ENCODE measurements at regions not wholly inside any gene's neighbourhood (a gene's known extent, or its start where the extent isn't known, plus 50 kb on each side); places are given as distances from the start of the nearest gene placed in this dataset.

GRCh38 chr9:21549251-21549765 is 67.2 kb upstream of the IFNE start:
- no peak for DNase-seq
- no peaks in the 10 kb centered on the region for H3K36me3 Mint-ChIP-seq (ENCODE audit: unreplicated experiment)
- no peaks in the 10 kb centered on the region for H3K4me1 Mint-ChIP-seq (ENCODE audit: low read depth, unreplicated experiment)
- H3K27me3 Mint-ChIP-seq (ENCODE audit: unreplicated experiment) = no peaks in the 10 kb centered on the region
- H3K9me3 Mint-ChIP-seq (ENCODE audit: unreplicated experiment) = no peaks in the 10 kb centered on the region
- H3K27ac Mint-ChIP-seq (ENCODE audit: unreplicated experiment) = no peak overlapping the region
- H3K4me3 Mint-ChIP-seq (ENCODE audit: unreplicated experiment) = no peak overlapping the region
- no peak for TF ChIP-seq CTCF (IDR thresholded peaks at IDR 0.05; ENCODE audit: partially characterized antibody, unreplicated experiment)

GRCh38 chr9:21549890-21550289 is 67.8 kb upstream of the IFNE start:
- no peaks in the 10 kb centered on the region for H3K27me3 Mint-ChIP-seq (ENCODE audit: unreplicated experiment)
- no peaks in the 10 kb centered on the region for H3K4me1 Mint-ChIP-seq (ENCODE audit: low read depth, unreplicated experiment)
- DNase-seq = no peak
- no peak overlapping the region for H3K4me3 Mint-ChIP-seq (ENCODE audit: unreplicated experiment)
- no peak overlapping the region for H3K27ac Mint-ChIP-seq (ENCODE audit: unreplicated experiment)
- no peaks in the 10 kb centered on the region for H3K36me3 Mint-ChIP-seq (ENCODE audit: unreplicated experiment)
- no peaks in the 10 kb centered on the region for H3K9me3 Mint-ChIP-seq (ENCODE audit: unreplicated experiment)
- no peak for TF ChIP-seq CTCF (IDR thresholded peaks at IDR 0.05; ENCODE audit: partially characterized antibody, unreplicated experiment)

DNA sequence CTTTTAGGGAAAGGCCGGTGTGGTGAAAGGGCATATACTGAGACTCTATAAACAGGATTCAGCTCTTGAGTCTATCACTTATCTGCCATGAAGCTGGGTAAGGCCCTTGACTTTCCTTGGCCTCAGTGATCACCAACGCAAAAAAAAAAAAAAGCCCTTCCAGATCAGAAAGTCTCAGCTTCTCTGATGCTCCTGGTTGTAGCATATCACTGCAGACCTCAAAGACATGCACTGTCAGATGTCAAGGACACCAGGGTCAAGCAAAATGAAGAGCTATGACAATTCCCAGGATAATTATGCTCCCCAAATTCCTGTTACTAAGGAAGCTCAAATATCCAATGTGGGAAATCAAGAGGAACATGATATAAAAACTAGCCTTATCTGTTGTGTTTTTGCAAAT is 68.3 kb upstream of the IFNE start:
- H3K36me3 Mint-ChIP-seq (ENCODE audit: unreplicated experiment) = no peaks in the 10 kb centered on the region
- H3K27me3 Mint-ChIP-seq (ENCODE audit: unreplicated experiment) = no peaks in the 10 kb centered on the region
- no peaks in the 10 kb centered on the region for H3K4me1 Mint-ChIP-seq (ENCODE audit: low read depth, unreplicated experiment)

DNA sequence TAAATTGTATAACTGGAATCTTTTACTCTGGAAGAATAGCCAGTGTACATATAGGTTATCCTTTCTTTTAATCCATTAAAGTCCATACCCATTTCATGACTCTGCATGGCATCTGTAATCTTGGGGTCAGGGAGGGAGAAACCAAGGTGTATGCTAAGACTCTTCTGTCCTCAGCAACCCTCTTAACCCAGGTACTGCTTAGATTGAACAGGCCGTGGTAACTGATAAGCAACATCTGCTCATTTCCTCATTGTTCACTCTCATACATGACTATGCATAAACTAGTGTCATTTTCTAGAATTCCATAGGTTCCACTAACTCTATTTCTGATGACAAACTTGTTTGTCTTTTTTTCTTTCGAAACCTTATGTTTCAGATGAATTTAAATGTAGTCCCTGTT is 69.3 kb upstream of the IFNE start:
- no peak overlapping the region for H3K27ac Mint-ChIP-seq (ENCODE audit: unreplicated experiment)
- no peak overlapping the region for H3K4me3 Mint-ChIP-seq (ENCODE audit: unreplicated experiment)
- no peak for TF ChIP-seq CTCF (IDR thresholded peaks at IDR 0.05; ENCODE audit: partially characterized antibody, unreplicated experiment)
- H3K36me3 Mint-ChIP-seq (ENCODE audit: unreplicated experiment) = no peaks in the 10 kb centered on the region
- no peaks in the 10 kb centered on the region for H3K4me1 Mint-ChIP-seq (ENCODE audit: low read depth, unreplicated experiment)
- no peak for DNase-seq
- no peaks in the 10 kb centered on the region for H3K9me3 Mint-ChIP-seq (ENCODE audit: unreplicated experiment)
- no peaks in the 10 kb centered on the region for H3K27me3 Mint-ChIP-seq (ENCODE audit: unreplicated experiment)

More for the DNA sequence above, 68.3 kb upstream of the IFNE start:
- no peak overlapping the region for H3K27ac Mint-ChIP-seq (ENCODE audit: unreplicated experiment)
- H3K4me3 Mint-ChIP-seq (ENCODE audit: unreplicated experiment) = no peak overlapping the region
- no peak for TF ChIP-seq CTCF (IDR thresholded peaks at IDR 0.05; ENCODE audit: partially characterized antibody, unreplicated experiment)
- no peaks in the 10 kb centered on the region for H3K9me3 Mint-ChIP-seq (ENCODE audit: unreplicated experiment)
- no peak for DNase-seq

DNA sequence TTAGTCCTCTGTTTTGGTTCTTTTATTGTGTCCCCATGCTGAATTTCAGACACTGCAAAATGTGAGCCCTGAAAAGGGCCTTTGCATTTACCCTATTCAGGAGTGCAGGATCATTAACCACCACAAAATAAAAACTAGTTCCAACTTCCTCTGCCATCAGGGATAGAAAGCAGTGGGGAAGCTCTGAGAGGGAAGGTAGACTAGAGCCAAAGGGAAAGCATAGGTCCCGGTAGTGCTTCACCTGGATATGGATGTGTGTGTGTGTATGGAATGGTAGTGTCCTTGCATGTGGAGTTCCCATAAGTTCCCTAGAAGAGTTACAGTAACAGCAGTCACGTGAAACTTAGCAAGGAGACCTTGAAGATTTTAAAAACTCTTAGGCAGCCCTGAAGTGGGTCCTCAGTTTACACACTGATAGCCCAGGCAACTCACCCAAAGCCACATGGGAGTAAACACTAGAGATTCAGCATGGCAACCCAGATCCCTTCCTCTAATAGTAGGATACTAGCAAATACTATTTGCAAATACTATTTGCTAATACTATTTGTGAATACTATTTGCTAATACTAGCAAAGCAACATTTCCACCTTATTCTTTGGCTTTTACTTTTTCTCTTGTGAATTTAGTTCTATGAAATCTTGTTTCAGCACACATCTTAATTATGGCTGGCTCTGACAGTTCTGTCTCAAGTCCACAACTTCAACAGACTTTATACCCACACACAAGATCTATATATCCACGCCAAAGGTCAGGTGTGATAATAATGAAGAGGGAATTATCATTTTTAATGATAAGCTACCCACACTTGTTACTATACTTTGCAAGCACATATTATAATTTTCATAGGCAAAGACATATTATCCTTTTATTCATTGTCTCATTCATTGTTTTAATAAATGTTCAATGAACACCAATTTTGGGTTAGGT is 70.4 kb upstream of the IFNE start:
- no peak for TF ChIP-seq CTCF (IDR thresholded peaks at IDR 0.05; ENCODE audit: partially characterized antibody, unreplicated experiment)
- DNase-seq = no peak
- H3K27me3 Mint-ChIP-seq (ENCODE audit: unreplicated experiment) = no peaks in the 10 kb centered on the region
- no peaks in the 10 kb centered on the region for H3K36me3 Mint-ChIP-seq (ENCODE audit: unreplicated experiment)
- H3K27ac Mint-ChIP-seq (ENCODE audit: unreplicated experiment) = no peak overlapping the region
- no peaks in the 10 kb centered on the region for H3K4me1 Mint-ChIP-seq (ENCODE audit: low read depth, unreplicated experiment)
- H3K4me3 Mint-ChIP-seq (ENCODE audit: unreplicated experiment) = no peak overlapping the region
- H3K9me3 Mint-ChIP-seq (ENCODE audit: unreplicated experiment) = no peaks in the 10 kb centered on the region
